ENCODE measurements at regions not wholly inside any gene's neighbourhood (a gene's known extent, or its start where the extent isn't known, plus 50 kb on each side); places are given as distances from the start of the nearest gene placed in this dataset.
A peak's percentile ranks its signal among the peaks of the same experiment; 100 is the strongest.

- DNase-seq (ENCODE audit: low read depth in 2 of 2): no peak
Observed at GRCh38 chr2:128469875-128470274, 151.2 kb upstream of the HS6ST1 start.

- DNase-seq (ENCODE audit: low read depth in 2 of 2): no peak
Observed at GRCh38 chr2:128472789-128473174, 154.1 kb upstream of the HS6ST1 start.

GRCh38 chr2:128473175-128474035 is 154.7 kb upstream of the HS6ST1 start:
- peak in 1 of 2 donors; percentile 2 for DNase-seq (ENCODE audit: low read depth in 2 of 2)

- no peak for DNase-seq (ENCODE audit: low read depth in 2 of 2)
Observed at GRCh38 chr2:128474036-128474955, 155.6 kb upstream of the HS6ST1 start.

GRCh38 chr2:128474962-128475361 is 156.3 kb upstream of the HS6ST1 start:
- DNase-seq (ENCODE audit: low read depth in 2 of 2): no peak

- DNase-seq (ENCODE audit: low read depth in 2 of 2): no peak
Observed at GRCh38 chr2:128475427-128476211, 157.0 kb upstream of the HS6ST1 start.

GRCh38 chr2:128477026-128477820 is 158.6 kb upstream of the HS6ST1 start:
- DNase-seq (ENCODE audit: low read depth in 2 of 2): no peak

GRCh38 chr2:128477891-128478290 is 159.2 kb upstream of the HS6ST1 start:
- no peak for DNase-seq (ENCODE audit: low read depth in 2 of 2)

GRCh38 chr2:128485761-128486639 is 167.3 kb upstream of the HS6ST1 start:
- DNase-seq (ENCODE audit: low read depth in 2 of 2): no peak

GRCh38 chr2:128486640-128487375 is 168.1 kb upstream of the HS6ST1 start:
- no peak for DNase-seq (ENCODE audit: low read depth in 2 of 2)

GRCh38 chr2:128487650-128488387 is 169.2 kb upstream of the HS6ST1 start:
- no peak for DNase-seq (ENCODE audit: low read depth in 2 of 2)

GRCh38 chr2:128488434-128488833 is 169.8 kb upstream of the HS6ST1 start:
- DNase-seq (ENCODE audit: low read depth in 2 of 2): no peak

GRCh38 chr2:128489526-128490273 is 171.0 kb upstream of the HS6ST1 start:
- no peak for DNase-seq (ENCODE audit: low read depth in 2 of 2)

- no peak for DNase-seq (ENCODE audit: low read depth in 2 of 2)
Observed at GRCh38 chr2:128490321-128490720, 171.7 kb upstream of the HS6ST1 start.

- no peak for DNase-seq (ENCODE audit: low read depth in 2 of 2)
Observed at GRCh38 chr2:128490881-128491691, 172.4 kb upstream of the HS6ST1 start.

- no peak for DNase-seq (ENCODE audit: low read depth in 2 of 2)
Observed at GRCh38 chr2:128491692-128492244, 173.1 kb upstream of the HS6ST1 start.

All from stimulated activated CD8-positive, alpha-beta memory T cell treated with anti-CD3 and anti-CD28 coated beads, Interleukin-2, amount 100 ng/mL, for 1 hour (primary cell).